Stimulated activated CD8-positive, alpha-beta memory T cell treated with anti-CD3 and anti-CD28 coated beads, Interleukin-12 subunit alpha, Interleukin-12 subunit beta, amount 100 ng/mL, for 24 hours (primary cell): ENCODE measurements at regions not wholly inside any gene's neighbourhood (a gene's known extent, or its start where the extent isn't known, plus 50 kb on each side); places are given as distances from the start of the nearest gene placed in this dataset.
"Not testable (repeated sequence)": the region's sequence is repeated elsewhere in the genome, so short reads cannot be mapped to it uniquely, and the experiment has no call there.

Experiments
- DNase-seq: peaks from one replicate; pipeline ENCODE4 v3.0.0-alpha.2; 2020; ENCODE audit errors: extremely low read depth

DNA sequence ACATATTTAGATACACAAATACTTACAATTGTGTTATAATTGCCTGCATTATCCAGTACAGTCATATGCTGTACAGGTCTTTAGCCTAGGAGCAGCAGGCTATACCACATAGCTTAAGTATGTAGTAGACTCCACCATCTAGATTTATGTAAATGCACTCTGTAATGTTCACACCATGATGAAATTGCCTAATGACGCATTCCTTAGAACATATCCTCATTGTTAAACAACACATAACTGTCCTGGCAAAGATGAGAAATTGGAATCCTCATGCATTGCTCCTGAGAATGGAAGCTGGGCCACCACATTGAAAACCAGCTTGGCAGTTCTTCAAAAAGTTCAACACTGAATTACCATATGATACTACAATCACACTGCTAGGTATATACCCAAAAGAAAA lies 1002.8 kb upstream of the CELF2 start:
- no peak for DNase-seq

DNA sequence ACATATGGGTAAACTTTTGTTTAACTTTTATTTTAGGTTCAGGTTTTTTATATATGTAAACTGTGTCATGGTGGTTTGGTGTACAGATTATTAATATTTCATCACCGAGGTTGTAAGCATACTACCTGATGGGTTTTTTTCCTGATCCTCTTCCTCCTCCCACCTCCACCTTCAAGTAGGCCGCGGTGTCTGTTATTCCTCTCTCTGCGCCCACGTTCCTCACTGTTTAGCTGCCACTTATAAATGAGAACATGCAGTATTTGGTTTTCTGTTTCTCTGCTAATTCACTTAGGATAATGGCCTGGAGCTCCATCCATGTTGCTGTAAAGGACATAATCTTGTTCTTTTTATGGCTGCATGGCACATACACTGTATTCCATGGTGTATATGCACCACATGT lies 1000.0 kb upstream of the CELF2 start:
- DNase-seq = no peak

DNA sequence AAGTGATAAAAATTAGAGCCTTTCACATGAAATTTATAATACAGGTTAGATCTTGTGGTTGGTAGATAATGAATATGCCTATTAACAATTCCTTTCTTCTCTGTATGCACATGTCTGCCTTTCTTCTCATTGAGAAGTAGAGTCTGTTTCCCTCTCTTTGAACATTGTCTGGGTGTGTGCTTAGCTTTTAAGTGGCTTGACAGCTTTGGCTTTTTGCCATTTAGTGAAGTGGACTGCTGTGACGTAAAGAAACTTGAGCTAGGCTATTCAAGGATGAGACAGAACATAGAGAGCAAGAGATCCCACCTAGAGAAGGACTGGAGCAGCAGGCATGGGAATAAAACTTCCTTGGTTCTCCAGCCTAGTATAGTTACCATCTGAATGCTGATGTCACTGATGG lies 996.7 kb upstream of the CELF2 start:
- no peak for DNase-seq

DNA sequence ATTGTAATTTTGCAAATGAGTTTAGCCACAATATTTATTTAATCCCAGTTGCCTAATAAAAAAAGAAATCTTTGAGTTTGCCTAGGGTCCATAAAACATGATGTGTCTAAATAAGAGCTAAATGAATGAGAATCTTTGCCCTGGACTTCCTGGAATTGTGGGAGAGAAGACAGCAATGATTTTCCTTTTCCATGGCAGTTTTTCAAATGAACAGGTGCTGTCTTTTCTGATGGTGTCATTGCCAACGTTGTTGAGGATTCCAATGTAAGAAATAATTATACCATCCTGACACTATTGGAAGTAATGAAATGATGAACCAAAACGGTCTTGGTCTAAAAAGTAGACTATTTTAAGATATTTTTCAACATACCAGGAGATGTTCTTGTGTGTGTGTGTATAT lies 984.7 kb upstream of the CELF2 start:
- DNase-seq = no peak

DNA sequence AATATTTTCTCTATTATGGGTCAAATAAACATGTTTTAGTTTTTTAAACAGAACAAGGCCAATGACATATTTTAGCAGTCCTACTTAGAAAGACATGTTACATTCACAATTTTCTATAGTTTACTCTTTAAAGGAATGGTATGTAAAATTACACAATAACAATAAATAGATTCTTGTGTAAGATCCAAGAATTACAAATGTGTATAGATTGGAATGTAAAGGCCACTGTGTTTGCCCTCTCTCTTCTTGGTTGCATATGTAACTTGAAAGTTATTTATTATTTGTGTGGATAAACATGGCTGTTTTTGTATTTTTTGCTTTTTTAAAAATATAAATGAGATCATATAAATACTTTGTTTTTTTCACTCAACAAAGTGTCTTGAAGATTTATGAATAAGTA lies 979.3 kb upstream of the CELF2 start:
- DNase-seq = no peak

DNA sequence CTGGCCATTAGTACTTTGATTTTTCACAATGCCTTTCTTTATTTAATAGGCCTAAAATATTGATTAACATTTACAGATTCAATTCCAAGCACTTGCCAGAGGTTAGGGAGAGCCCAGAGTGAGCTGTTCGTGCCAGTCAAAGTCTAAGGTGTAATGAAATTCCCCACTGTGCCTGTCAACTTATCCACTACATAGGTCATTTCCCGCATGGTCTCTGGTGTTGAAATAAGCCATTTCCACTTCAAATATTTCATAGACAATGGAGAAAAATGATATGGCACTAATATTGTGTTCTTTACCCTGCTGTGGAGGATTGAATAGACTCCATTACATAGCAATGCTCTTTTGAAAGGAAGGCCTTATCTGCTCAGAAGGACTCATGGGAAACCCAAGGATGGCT lies 978.1 kb upstream of the CELF2 start:
- DNase-seq = no peak

DNA sequence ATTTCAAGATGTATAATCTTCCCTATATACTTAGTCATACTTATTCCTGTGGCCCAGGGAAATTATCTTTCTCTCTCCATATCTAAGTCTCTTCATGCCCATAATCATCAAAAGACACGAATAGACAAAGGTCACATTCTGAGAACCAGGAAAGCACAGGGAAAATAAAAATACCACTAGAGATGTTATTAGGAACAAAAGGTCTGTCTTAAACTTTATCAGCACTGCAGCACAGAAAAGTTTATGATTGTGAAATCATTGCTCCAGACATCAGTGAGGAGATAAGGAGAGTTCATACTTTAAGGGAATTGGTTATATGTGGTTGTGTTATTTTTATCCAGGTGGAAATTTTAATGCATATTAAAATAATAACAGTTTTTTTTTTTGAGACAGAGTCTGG lies 974.6 kb upstream of the CELF2 start:
- DNase-seq = no peak

DNA sequence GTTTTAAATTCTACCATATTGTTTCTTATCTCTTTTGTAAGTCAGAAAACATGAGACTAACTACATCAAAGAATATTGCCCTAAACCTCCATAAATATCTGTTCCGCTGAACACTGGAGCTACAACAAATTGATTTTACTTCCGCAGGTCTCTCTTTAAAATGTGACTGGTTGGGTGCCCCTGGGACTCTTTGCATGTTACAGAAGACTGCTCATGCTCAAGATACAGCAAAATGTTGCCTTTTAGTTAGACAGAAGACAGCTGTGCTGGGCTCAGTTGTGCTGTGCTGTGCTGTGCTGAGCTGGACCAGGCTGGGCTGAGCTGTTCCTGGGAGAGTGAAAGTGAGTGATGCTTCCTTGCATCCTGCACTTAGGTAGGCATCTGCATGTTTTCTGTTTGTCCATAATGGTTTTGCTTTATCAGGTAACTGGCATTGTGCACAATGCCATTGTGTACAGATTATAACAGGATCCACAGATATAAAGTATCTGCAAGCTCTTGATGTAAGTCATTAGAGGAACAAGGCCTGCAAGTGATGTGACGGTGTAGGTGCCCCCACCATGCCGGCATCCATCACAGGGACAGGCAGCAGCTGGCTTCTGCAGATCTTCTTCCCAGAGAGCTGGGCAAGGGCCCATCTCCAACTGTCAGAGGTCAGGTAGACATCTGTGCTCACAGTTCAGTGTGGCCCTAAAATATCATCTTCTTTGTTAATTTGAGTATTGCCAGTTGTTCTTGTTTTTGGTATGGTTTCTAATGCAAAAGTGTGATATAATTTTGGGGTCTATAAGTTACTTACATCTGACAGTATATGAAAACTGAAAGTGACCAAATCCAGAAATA lies 972.5 kb upstream of the CELF2 start:
- DNase-seq = no peak

DNA sequence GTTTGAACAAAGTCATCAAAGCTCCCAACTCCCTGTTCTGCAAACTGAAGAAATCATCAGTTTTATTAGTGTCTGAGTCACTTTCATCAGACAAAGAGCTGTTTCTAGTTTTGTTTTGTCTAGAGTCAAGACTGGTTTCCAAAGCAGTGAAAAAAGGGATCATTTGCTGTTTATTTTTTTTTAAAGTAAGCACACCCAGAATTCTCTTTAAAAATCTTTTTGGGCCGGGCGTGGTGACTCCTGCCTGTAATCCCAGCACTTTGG lies 972.0 kb upstream of the CELF2 start:
- no peak for DNase-seq

DNA sequence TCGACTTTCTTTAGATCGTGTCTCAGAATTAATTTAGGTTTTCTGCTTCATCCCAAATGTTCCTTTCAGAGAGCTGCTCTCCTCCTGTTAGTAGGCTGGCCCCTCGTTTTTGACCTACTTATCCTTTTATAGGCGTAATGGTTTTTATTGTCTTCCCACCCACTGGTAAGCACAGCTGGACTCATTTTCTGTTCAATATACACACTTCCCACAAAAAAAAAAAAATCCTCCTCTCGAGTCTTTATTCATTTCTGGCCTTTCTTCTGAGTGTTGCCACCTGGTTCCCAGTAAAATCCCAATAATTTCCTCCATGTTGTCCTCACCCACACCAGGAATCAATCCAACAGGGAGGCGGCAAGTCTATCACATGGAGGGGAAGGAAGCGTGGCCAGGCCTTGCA lies 970.2 kb upstream of the CELF2 start:
- DNase-seq = no peak

DNA sequence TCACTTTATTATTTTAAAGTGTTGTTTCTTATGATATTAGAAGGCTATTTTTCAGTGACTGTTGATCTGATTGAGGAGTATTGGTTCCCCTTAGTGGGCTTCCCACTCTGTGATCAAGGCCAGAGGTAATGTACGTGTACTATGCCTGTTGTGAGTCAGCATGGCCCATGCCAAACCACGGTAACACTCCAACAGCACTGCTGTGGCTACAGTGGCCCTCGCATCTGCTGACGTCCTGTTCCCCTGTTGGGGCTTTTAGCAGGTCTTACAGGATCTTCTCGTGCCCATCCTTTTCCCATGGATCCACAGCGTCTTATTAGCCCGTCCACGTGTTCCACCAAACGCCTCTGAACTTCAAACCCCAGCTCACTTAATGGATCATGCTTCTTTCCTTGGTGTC lies 964.6 kb upstream of the CELF2 start:
- no peak for DNase-seq

DNA sequence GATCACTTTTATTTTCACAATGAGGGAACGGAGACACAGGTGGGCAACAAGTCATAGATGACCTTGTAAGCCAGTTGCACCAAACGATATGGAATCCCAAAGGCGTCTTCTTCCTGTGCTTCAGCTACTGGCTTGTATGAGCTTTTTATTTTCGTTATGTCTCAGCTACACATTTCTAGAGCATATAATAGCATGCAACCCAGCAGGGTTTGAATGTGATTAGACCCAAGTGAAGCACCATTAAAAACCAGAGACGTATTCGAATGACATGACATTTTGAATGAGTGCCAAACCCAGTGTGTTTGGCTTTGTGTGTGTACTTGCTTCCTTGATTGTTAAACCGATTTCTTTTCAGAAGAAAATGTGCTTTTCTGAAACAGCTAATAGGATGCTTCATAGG lies 963.2 kb upstream of the CELF2 start:
- DNase-seq = no peak

DNA sequence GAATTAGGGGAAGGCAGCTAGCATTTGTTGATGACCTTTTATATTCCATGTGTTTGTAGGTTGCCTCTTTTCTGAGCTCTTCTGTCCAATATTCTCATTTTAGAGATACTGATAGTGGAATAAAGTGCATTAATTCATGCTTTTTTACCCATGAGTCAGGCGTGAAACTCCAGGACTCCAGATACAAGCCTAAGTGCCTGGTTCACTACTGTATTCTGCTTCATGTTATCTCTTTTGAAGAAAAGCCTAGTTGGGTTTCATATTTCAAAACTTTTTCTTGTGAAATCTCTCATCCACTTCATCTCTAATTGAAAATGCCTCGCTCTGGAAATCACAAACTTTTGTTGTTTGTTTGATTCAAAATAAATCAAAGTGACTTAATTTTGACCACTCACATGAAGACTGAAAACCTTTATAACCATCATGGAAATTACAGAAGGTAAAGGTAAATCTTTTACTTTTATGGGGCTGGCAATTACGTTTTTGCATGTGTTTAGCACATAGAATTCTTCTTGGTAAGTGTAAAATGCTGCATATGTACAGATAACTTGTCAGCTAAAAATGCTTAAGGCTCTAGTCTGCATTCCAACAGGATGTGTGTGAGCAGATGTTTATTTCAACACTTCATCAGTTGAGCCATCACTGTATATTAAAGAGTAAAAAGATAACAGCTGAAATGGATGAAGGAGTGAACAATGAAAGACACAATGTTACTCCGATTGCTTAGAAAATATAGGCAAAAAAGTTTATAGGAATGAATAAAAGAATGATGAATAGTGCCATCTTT lies 961.8 kb upstream of the CELF2 start:
- DNase-seq = no peak

DNA sequence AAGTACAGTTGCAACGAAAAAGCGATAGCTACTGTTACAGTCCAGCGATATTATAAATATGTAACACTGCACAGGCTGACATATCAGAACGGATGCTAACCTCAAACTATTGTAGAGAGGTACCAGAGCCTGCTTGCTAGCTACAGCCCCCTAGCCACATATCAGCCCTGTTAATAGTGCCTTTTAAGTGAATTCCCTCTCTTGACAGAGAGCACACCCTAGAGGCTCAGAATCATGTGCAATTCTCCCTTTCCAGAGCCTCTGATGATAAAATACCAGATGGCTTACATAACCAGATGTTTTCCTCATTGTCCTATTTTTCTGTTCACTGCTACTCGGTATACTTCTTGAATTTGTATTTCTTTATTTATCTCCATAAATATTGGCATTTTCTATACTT lies 960.7 kb upstream of the CELF2 start:
- no peak for DNase-seq

DNA sequence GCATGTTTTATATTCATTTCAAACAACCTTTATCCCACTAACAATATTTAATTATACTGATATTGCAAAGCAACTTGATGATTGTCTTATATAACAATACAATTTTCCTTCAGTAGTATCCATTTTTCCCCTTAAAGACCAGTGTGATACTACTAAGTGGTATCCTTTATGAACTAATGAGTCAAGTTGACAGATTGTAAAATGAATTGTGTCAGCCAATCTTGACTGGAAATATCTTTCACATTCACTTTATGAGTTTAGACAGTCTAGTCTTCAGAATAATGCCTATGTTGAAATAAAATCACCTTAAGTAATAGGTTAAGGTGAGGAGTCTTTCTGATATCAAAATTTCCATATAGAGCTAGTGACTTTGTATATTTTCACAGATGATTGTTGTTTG lies 950.0 kb upstream of the CELF2 start:
- no peak for DNase-seq

DNA sequence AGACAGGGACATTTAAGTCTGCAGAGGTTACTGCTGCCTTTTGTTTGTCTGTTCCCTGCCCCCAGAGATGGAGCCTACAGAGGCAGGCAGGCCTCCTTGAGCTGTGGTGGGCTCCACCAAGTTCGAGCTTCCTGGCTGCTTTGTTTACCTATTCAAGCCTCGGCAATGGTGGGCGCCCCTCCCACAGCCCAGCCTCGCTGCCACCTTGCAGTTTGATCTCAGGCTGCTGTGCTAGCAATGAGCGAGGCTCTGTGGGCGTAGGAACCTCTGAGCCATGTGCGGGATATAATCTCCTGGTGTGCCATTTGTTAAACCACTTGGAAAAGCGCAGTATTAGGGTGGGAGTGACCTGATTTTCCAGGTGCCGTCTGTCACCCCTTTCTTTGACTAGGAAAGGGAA lies 942.8 kb upstream of the CELF2 start:
- not testable (repeated sequence) for DNase-seq

DNA sequence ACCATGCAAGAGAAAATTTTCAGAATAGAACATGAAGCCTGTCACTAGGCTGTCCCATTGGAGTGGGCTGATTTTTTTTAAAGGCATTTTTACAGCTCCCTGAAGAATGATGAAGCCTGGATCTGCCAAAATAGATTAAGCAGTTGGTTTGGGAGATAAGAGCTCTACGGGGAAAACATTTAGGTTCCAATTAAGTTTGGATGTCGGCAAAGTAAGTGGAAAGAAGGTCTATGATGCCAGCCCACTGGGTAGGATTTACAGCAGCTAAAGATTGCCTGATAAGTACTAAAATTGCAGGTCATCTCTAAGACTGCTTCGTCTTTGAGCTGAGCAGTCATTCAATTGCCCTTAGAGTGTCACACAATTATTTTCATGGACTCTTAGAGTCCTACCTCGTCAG lies 939.2 kb upstream of the CELF2 start:
- DNase-seq = no peak

DNA sequence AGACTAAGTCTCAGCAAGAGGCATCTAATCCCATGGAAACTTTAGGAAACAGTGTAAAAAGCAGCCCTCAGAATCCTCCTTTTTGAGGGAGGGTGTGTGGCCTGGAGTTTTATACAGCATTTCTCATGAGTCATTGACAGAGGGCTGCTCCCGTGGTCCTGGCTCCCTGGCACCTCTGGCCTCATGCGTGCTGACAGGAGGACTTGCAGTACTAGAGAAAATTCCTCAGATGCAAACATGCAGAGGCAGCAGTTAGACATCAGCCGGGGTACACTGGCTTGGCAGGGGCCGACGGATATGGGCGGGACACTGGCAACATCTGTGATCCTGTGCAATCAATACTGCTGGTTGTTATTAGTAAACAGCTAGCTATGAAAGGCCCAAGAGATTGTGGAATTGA lies 925.1 kb upstream of the CELF2 start:
- no peak for DNase-seq

DNA sequence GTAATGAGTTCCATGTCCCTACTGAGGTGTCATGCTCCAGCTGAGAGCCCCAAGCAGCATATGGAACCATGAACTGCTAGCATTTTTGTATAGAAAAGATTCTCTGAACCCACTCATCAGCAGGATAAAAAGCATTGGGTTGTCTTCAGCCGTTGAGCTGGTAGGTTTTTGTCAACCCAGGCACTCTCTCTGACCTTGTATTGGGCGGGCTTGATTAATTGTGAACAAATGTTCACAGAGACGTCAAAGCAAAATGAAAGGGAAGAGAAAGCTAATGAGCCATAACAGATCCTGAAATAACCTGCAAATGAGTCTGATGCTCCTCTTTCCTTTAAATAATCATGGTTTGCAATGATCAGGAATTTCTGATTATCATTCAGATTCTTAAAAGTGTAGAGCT lies 924.7 kb upstream of the CELF2 start:
- no peak for DNase-seq

DNA sequence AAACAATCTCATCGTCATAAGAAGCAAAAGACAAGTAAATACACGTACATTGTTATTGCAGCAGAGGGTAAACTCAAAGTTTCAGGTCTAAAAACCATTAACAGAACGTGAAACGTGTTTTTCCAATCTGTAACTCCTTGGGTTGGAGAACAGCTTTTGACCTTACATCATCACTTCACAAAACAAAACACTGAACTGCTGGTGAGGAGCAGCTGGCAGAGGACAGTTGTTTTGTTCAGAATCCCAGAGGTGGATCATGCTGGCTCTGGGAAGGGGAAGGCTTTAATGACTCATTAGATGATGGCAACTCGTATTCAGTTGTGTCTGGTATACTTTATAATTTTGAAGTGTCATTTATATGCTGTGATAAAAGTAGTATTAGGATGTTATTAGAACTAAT lies 923.0 kb upstream of the CELF2 start:
- DNase-seq = no peak

DNA sequence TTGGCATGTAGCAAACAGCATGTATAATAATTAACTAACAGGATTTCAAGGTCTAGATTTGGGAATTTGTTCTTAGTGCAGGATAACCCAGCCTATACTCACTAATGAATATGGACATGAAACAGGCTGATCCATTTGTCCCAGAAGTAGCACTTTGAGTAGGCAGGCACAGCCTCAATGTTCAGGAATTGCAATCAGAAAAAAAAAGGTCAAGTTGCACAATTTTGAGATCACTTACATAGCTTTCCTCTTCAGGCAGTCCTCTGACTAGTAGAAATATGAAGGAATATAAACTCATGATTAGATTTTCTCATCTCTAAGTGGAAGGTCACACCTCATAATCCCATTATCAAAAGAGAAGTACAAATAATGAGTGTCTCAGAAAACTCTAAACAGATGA lies 921.4 kb upstream of the CELF2 start:
- no peak for DNase-seq

DNA sequence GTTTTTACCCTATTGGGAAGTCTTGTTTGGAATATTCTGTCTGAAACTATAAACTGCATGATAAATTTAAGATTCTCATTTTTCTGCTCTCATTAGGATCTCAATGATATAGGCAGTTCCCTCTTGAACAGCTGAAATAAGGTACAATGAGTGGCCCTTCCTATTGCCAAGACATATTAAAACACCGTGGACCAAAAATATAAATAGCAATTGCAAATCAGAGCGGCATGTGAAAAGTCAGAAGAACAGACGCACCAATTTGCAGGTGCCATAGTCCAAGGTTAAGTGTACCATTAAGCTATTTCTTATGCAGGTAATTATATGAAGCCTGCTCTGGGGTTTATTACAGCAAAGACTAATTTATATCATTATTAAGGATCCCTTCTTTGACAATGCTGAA lies 920.8 kb upstream of the CELF2 start:
- no peak for DNase-seq

DNA sequence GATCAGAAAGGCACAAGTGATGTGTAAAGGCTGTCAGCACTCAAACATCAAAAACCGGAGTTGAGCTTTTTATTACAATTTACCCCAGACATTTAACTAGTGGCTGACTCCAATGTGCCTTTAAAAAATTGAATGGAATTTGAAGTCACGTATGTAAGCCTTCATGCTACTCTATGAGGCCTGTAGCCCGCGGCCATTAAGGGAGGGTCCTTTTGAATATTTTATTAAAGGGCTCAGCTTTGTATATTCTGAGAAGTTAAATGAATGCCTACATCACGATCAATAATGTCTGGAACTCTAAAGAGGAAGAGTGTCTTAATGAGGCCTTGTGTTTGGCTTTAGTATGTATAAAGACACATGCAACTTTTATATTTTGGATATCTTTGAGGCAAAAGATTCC lies 916.6 kb upstream of the CELF2 start:
- DNase-seq = no peak
